ENCODE measurements at regions not wholly inside any gene's neighbourhood (a gene's known extent, or its start where the extent isn't known, plus 50 kb on each side); places are given as distances from the start of the nearest gene placed in this dataset.
"Not testable (repeated sequence)": the region's sequence is repeated elsewhere in the genome, so short reads cannot be mapped to it uniquely, and the experiment has no call there.

DNA sequence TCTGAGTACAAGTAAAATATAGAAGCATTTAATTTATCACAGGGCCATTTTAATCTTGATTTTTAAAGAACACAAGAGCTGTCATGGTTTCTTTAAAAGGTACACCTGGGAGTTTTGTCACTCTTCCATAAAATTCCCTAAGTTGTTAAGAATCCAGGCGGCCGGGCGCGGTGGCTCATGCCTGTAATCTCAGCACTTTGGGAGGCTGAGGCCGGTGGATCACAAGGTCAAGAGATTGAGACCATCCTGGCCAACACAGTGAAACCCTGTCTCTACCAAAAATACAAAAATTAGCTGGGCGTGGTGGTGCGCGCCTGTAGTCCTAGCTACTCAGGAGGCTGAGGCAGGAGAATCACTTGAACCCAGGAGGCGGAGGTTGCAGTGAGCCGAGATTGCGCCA is 278.3 kb downstream of the PCDH17 start:
- not testable (repeated sequence) for DNase-seq (ENCODE audit: low read depth)

DNA sequence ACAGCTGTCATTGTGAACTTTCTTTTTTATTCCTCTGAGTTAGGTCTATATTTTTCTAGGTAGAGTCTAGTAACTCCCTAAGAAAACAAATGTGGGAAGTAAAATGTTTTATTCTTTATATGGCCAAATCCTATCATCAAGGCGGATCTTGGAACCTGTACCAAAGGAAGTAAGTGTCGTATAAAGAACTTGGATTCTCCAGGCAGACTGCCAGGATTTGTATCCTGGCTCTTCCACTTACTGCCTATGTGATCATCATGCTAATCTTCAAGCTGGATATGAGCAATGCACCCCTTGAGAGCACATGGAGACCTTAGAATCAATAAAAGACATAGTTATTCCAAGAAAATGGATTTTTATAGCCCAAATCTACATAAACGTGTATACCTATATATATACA is 286.5 kb downstream of the PCDH17 start:
- no peak for DNase-seq (ENCODE audit: low read depth)

DNA sequence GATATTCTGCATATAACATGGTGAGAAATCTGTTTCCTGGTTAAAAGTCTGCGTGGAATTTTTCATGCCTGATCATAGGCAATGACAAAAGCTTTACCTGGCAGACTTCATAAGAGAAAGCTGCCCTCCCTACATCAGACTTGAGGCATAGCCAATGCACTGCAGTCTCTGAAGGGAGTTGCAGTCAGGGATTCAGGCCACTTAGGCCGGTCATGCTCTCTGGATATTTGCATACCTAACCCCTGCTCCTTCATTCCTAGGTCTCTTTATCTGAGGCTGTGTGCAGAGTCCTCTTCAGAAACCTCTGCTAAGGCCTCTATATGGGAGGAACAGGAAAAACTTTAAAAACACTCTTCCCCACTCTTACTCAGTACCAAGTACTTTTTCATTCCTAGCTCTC is 287.4 kb downstream of the PCDH17 start:
- no peak for DNase-seq (ENCODE audit: low read depth)

DNA sequence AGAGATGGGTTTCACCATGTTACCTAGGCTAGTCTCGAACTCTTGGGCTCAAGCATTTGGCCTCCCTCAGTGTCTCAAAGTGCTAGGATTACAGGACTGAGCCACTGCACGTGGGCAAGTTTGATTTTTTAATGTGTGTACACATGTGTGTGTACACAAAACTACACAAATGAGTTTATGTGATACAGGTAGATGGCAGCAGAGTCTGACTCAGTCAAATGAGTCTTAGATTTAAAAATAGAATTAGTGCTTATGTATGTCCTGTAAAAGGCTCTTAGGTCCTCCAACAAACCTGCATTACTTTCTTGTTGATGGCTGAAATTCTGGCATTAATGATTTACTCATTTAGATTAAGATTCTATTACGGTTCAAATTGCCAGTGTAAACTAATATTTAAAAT is 293.7 kb downstream of the PCDH17 start:
- peak; percentile 13 for DNase-seq (ENCODE audit: low read depth)

DNA sequence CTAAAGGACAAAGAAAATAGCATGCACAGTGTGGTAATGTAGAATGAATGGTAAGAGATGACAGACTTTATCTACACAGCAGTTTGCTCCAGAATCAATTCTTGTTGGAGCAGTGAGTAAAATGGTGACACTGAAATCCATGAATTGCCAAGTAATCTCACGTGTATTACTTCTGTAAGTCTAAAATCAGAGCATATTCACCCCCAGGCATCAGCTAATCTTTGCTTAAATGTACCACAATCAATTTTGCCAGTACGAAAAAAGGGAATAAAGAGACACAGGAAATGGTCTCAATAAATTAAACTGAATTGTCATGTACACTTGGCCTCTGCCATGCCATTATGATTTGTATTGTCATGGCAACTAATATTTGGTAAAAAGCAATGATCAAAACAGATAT is 294.2 kb downstream of the PCDH17 start:
- DNase-seq (ENCODE audit: low read depth): no peak

DNA sequence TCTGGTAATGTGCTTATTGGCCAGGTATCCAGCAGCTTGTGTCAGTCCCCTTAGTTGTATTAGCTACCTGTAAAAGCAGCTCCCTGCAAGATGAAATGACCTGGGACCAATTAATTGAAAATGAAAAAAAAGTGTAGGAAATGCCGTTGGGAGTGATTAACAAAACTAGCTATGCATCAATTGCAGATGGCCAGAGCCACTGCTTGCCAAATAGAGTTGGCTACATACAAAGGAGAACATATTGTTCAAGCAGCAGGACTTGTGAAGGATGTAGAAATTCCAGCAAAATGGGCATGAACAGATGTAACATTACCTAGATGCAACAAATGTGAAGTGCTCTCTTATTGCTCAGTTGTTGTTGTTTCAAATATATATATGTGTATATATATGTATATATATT is 300.5 kb downstream of the PCDH17 start:
- no peak for DNase-seq (ENCODE audit: low read depth)

DNA sequence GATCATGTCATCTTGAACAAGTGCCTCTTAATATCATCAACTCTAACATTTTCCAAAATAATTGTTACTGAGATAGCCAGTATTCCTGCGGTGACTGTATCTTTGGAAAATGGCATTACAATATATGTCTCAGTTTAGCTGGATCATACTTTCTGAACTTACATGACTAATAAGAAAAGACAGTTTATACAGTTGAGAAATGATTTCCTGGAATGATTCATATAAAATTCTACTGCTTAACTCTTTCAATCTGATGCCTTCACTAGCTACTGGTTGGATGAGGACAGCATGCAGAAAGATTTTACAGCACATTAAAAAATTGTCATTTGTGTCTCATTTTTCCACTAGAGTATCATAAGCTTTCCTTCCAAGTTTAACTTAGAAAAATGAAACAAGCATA is 302.1 kb downstream of the PCDH17 start:
- DNase-seq (ENCODE audit: low read depth): no peak

DNA sequence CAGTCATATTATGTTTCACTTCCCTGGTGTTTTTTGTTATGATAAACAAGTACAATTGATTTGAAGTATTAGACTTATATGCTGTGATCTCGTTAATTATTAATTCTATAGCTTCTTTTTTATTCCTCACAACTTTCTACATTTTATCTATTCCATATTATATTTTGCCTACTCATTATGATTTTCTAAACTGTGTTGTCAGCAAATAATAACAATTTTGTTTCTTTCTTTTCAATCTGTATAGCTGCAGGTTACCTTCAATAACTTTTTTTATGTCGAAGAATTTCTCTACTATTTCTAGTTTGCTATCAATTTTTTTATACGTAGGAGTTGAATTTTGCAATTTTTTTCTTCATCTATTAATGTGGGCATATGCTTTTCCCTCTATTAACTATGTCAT is 304.4 kb downstream of the PCDH17 start:
- no peak for DNase-seq (ENCODE audit: low read depth)

DNA sequence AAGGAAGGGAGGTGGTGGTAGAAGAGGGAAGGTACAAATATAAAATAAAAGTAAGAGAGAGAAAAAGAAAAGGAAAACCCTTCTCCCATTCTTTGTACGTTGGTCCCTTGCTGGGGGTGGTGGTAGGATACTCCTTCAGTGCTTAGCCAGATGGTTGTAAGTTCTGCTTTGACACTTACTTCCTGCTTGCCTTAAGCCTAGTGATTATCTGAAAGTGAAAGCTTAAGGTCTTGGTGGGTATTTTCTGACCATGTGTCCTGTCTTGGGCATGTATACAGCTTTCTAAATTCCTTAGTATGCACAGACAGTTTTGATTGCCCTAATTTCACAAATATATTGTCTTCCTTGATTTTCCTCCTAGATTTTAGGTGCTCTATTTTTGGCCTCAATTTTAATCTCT is 314.8 kb downstream of the PCDH17 start:
- DNase-seq (ENCODE audit: low read depth): no peak

DNA sequence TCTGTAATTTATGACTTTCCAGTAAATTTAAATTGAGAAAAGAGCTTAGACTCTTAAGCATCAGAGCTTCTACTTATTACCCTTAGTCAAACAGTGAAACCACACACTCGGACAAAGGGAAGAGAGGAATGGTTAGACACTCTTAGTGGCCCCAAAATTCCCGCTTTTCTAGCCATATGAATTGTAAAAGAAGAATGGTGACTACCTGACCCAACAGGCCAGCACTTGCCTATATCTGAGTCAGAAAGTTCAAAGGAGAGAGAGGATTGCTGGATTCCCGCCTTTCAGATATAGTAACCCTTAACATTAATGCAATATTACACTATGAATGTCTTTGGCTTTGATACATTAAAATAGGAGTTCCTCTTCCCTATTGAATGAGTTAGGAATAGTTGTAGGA is 317.3 kb downstream of the PCDH17 start:
- no peak for DNase-seq (ENCODE audit: low read depth)

DNA sequence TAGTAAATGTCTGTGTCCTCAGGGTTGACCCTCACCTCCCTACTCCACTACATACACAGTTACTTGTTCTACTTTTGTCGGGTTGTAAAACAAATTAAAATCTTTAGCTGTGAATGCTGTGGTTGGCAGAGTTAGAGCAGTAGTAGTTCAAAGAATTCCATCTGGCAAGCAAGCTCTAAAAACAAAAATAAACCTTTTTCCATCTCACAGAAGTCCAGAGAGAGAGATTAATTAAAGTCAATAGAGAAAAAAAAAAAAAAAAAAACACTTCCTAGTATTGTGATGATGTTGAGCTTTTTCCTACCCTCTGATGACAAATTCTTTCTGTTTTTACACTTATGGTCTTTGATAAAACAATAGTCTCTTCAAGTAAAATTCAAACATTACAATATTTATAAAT is 338.4 kb downstream of the PCDH17 start:
- no peak for DNase-seq (ENCODE audit: low read depth)

DNA sequence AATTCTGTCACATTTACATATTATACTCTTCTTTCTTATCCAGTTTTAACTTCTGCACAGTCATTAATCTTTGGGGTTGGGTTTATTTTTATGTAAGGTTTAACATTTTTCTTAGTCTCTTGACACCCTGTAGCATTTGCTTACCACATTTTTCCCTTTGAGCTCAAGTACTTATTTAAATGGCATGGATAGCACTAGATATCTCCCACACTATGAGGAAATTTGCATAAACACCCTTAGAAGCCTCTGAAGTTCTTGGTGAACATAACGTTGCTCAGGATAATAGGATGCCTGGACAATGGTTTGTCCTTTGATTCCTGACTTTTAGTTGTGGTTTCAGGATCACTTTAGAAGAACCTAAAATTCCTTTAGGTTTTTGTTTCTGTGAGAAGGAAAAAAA is 338.9 kb downstream of the PCDH17 start:
- no peak for DNase-seq (ENCODE audit: low read depth)

DNA sequence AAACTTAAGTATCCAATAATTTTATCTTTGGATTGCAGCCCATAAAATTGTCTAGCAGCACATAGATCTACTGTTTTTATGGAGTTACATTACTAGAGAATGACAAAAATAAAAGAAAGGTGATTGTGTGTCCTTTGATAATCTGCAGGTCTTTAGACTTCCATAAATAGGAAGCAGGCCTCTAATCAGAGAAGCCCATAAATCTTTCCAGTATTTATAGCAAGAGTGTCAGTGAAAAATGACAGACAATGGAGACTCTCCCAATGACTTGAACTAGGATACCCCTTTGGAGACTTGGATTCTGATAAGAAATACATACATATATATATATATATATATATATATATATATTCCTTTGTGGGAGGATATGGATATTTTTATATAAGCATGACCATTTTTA is 351.2 kb downstream of the PCDH17 start:
- no peak for DNase-seq (ENCODE audit: low read depth)

DNA sequence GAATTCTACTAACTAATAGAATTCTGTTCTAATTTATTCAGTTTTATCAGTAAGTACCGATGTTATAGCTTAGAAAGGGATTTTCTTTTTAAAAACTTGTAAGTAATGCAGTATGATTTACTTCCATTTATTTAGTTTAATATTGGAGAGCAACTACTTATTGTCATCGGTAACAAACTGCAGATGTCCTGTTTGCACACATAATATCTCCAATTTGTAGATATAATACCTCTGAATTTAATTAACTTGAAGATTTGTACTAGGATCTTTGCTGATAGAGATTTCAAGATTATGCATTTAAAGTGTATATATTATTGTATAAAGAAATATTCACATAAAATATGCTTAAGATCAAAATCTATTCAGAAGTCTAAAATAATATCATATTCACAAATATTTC is 356.7 kb downstream of the PCDH17 start:
- DNase-seq (ENCODE audit: low read depth): no peak

DNA sequence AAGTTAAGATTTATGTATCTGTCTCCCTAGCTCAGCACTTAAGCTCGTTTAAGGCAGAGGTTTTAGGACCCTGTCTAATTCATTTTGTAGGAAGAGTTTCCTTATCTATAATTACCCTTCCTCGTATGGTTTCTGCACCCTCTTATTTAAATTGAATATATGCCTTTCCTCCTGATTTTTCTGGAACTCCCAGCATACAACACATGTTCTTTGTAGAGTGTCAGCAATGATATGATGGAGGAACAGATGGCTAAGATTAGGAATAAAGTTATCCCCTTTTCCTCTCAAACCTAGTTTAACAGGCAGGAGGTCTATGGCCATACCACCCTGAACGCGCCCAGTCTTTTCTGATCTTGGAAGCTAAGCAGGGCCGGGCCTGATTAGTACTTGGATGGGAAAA is 359.5 kb downstream of the PCDH17 start:
- DNase-seq (ENCODE audit: low read depth): no peak

DNA sequence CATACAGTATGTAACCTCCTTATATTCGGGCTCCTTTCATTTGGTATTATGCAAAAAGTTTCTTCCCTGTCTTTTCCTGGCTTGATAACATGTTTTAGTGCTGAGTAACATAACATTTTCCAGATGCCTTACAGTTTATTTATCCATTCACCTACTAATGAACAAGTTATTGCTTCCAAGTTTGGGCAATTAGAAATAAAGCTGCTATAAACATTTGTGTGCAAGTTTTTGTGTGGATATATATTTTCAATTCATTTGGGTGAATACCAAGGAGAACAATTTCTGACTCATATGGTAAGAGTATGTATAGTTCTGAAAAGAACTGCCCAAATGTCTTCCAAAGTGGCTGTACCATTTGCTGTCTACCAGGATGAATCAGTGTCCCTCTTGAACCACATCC is 360.9 kb downstream of the PCDH17 start:
- DNase-seq (ENCODE audit: low read depth): no peak

DNA sequence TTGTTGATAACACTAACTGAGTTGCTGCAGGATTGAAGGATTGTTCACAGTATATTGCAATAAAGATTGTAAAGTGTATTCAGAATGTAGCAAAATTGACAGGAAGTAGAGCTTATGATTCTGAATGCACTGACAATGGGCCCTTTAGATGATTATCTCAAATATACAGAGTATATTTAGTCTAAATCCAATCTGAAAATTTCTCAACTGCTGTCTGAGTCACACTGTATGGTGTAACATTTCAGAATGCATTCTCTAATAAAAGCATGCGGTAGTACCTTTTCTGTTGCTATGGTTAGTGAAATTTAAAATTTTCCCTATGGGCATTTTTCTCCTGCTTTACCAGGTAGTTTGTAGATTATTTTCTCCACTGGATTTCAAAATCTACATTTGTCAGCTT is 365.2 kb downstream of the PCDH17 start:
- peak; percentile 31 for DNase-seq (ENCODE audit: low read depth)

DNA sequence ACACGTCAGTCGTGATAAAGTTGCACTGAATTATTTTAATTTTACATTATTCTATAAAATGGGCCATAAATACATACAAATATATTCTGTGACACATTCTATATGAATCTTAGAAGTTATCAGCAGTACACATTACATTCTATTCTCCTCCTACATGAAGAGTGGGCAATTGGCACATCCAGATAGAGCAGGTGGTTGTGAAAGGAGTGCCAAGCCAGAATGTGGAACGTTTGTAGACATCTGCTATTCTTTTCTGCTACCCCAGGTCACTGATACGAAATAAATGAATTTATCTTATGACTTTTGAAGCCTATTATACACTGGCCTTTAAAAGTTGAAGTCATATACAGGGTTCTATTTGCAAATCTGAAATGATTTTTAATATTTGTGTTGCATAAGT is 373.2 kb downstream of the PCDH17 start:
- DNase-seq (ENCODE audit: low read depth): no peak

DNA sequence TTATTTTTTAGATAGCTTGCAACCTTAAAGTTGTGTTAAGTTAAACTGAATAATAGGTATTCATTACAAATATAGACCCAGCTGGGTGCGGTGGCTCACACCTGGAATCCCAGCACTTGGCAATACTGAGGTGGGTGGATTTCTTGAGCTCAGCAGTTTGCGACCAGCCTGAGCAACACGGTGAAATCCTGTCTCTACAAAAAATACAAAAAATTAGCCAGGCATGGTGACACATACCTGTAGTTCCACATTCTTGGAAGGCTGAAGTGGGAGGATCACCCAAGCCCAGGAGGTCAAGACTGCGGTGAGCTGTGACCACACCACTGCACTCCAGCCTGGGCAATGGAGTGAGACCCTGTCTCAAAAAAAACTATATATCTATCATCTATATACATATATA is 386.5 kb downstream of the PCDH17 start:
- peak; percentile 17 for DNase-seq (ENCODE audit: low read depth)

DNA sequence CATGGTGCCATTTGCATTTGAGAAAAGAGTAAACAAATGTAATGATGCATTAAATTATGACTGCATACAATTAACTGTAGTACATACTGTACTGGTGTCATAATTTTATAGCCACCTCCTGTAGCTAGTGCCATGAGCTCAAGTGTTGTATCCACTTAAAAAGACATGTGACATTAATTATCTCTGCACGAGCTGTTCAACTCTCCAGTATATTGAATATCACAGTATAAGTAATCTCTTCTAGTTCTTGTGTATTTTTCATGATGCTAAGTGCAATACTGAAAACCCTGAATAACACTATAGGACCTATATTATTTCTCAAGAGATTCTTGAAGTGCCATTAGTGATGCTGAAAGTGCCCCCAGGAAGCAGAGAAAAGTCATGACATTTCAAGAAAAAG is 387.3 kb downstream of the PCDH17 start:
- DNase-seq (ENCODE audit: low read depth): no peak

DNA sequence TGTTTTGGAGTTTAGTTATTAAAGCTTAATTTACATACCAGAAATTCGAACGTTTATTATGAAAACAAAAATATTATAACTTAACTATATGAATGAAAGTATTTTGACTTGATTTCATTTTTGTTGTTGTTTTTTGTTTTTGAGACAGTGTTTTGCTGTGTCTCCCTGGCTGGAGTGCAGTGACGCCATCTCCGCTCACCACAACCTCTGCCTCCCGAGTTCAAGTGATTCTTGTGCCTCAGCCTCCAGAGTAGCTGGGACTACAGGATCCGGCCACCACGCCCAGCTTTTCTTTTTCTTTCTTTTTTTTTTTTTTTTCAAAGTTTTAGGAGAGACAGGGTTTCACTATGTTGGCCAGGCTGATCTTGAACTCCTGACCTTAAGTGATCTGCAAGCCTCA is 392.6 kb downstream of the PCDH17 start:
- no peak for DNase-seq (ENCODE audit: low read depth)

DNA sequence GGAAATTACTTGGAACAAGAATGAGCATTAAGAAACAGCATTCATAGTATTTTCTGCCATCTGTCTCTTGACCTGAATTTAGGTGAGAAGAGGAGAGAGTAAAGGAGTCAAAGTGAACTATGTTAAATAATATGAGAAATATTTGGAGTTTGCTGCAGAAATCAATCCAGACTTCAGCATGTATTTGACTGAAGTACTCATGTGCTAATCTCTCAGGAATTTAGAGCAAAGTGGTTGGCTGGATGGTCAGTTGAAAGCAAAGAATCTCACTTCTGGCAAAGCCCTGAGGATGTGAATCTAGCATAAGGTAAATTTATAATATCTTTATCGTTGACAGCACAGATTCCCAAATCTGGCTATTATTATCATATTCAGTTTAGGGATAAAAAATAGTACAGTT is 394.3 kb downstream of the PCDH17 start:
- no peak for DNase-seq (ENCODE audit: low read depth)

DNA sequence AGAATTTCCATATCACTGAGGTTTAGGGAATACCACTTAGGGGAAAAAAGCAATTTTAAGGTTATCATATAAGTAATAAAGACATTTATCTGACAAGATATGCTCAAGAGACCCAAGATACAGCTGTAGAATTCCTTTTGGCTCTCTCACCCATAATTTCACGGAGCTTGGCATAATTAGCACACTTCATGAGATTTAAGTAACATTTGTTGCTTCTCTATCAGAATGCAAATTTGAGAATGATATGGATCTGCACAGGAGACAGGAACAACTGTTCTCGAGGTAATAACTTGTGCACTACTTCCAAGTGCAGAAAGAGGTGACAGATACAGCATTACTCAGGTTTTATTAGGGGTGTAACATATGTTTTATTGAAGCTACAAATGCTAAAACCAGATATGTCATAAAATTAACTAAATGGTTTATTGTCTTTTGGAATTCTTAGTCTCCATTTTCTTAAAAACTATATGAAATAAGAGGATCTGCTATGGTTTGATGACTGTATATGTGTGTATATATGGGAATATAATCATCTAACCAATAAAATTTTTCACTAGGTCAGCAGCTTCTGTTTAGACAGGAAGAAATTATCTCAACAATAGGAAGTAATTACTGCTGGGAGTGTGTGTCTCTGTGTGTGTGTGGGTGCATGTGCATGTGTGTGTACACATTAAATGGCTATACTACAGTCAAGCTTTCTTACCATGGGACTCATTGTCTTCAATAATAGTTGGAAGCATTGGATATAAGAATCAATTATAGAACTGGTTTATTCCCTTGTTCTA is 401.3 kb downstream of the PCDH17 start:
- no peak for DNase-seq (ENCODE audit: low read depth)

DNA sequence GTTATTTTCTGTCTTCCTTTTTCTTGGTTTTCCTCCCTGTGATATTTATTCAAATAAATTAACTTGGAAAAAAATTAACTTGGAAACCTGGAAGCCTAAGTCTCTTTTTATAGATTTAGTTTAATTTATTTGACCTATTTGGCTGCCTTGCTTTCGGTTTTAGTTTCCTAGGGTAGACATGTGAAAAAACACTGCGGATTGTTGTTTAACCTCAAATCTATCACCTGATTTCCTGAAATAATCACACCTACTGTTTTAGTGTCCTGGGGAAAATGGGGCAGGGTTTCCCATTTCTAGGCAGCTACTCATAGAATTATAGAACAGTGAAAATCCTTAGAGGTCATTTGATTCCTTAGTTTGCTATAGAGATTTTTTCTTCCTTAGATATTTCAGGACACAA is 412.4 kb downstream of the PCDH17 start:
- peak; percentile 73 for DNase-seq (ENCODE audit: low read depth)

Data from renal cortical epithelial cell (primary cell).